ENCODE measurements at regions not wholly inside any gene's neighbourhood (a gene's known extent, or its start where the extent isn't known, plus 50 kb on each side); places are given as distances from the start of the nearest gene placed in this dataset.

DNA sequence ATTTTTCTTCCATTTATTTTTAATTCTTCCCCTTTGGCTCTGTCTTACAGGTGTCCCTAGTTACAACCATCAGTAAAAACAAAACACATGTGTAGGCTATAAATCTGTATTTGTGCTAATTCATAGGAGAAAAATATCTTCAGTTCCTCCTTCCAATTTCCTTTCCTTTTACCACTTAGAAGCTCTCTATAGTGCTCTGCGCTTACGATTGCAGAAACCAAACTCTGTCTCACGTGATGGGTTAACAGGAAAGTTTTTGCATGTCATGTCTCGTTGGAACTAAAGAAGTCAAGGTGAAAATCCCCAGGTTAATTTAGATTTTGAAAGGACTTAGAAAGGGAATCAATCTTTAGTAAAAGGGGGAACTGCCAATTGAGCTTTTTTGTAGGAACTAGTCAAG, 1390.5 kb upstream of the ZEB2 start:
- Histone ChIP-seq H3K27me3 (no peaks in the 10 kb centered on the region), H3K4me1 (replicated peaks in 1 of 2) (no peaks in the 10 kb centered on the region), H3K27ac (no peak overlapping the region), H3K4me3 (no peak overlapping the region), H3K36me3 (replicated peaks in 1 of 2) (no peaks in the 10 kb centered on the region), H3K9me3 (replicated peaks in 1 of 3) (no peaks in the 10 kb centered on the region)
- no peak for TF ChIP-seq POLR2A (IDR thresholded peaks at IDR 0.05)
- TF ChIP-seq, protein P1, sequence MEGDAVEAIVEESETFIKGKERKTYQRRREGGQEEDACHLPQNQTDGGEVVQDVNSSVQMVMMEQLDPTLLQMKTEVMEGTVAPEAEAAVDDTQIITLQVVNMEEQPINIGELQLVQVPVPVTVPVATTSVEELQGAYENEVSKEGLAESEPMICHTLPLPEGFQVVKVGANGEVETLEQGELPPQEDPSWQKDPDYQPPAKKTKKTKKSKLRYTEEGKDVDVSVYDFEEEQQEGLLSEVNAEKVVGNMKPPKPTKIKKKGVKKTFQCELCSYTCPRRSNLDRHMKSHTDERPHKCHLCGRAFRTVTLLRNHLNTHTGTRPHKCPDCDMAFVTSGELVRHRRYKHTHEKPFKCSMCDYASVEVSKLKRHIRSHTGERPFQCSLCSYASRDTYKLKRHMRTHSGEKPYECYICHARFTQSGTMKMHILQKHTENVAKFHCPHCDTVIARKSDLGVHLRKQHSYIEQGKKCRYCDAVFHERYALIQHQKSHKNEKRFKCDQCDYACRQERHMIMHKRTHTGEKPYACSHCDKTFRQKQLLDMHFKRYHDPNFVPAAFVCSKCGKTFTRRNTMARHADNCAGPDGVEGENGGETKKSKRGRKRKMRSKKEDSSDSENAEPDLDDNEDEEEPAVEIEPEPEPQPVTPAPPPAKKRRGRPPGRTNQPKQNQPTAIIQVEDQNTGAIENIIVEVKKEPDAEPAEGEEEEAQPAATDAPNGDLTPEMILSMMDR (IDR thresholded peaks at IDR 0.05) = no peak
- DNase-seq = no peak
- 71 to 79% (median 76%) methylated on average over 4 of the region's 4 CpGs for WGBS, 4 donors
- intact Hi-C loops (cut with DNase I) = no loop called here

DNA sequence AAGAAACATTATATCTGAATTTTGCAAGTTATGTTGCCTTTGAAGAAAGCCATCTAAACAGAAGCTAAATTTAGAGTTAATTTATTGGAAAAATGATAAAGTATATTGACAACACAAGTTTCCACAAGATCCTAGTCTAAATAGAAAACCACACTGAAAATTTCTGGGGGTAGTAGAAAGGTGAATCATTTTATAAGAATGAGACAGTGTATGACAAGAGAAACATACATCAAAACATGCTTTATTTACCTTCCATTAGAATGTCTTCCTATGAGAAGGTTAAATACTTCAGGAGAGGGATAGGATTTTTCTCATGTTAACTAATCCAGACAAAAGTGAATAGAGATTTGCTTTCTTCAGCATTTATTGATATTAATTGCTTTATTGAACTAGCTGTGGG, 1389.8 kb upstream of the ZEB2 start:
- Histone ChIP-seq H3K36me3 (replicated peaks in 1 of 2) (no peaks in the 10 kb centered on the region), H3K27ac (no peak overlapping the region), H3K27me3 (no peaks in the 10 kb centered on the region), H3K9me3 (replicated peaks in 1 of 3) (no peaks in the 10 kb centered on the region), H3K4me3 (no peak overlapping the region), H3K4me1 (replicated peaks in 1 of 2) (no peaks in the 10 kb centered on the region)
- TF ChIP-seq, protein P1 (IDR thresholded peaks at IDR 0.05) = no peak
- no peak for TF ChIP-seq POLR2A (IDR thresholded peaks at IDR 0.05)
- no peak for DNase-seq
- intact Hi-C loops (cut with DNase I) = no loop called here

DNA sequence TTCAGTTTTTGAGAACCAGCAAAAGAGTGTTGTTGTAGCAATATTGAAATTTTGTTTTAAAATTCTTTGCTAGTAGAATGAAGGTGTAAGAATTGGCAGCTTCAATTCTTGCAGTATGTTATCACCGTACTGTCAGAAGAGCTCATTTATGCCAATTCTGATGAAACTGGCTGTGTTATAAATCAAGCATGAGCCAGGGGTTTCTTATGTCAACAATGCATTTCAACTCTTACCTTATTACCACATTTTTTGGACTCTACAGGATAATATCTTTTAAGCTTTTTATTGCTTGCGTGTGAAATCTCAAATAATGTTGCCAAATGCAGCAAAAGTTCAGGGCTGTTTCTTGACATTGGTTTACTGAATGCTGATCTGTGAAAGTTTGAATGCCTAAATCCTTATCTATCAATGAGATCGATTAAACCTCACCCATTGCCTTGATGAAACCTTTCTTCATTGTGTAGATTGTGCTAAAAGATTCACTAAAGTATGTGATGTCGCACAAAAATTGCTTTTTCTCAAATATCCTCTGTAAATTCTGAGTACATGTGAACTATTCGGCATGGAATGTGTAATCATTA, 1389.3 kb upstream of the ZEB2 start:
- no peak for TF ChIP-seq POLR2A (IDR thresholded peaks at IDR 0.05)
- TF ChIP-seq, protein P1 (IDR thresholded peaks at IDR 0.05) = no peak
- intact Hi-C loops (cut with DNase I) = no loop called here
- no peak for DNase-seq
- Histone ChIP-seq H3K9me3 (replicated peaks in 1 of 3) (no peaks in the 10 kb centered on the region), H3K27ac (no peak overlapping the region), H3K27me3 (no peaks in the 10 kb centered on the region), H3K4me3 (no peak overlapping the region), H3K4me1 (replicated peaks in 1 of 2) (no peaks in the 10 kb centered on the region), H3K36me3 (replicated peaks in 1 of 2) (no peaks in the 10 kb centered on the region)
- WGBS, 4 donors = 71 to 76% (median 75%) methylated on average over 5 of the region's 5 CpGs

DNA sequence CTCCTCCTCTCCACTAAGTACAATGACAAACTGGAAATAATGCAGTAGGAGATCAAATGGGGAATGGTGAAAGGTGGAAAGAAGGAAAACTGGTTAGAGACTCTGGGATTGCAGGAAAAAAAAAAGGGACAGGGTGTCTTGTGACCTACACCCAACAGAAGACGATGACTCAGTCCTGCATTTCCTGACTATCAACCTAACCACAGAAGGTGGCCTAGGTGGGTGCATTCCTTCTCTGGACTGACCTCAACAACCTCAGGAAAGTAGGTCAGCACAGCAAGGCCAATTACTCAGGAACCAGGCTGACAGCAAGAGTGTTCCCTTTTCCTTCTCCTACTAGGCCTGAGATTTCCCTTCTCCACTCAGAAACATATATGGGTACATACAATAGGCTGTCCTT, 1386.4 kb upstream of the ZEB2 start:
- intact Hi-C loops (cut with DNase I) = no loop called here
- 64 to 100% (median 87%) methylated on average over 1 of the region's 1 CpG for WGBS, 4 donors
- TF ChIP-seq POLR2A (IDR thresholded peaks at IDR 0.05) = no peak

DNA sequence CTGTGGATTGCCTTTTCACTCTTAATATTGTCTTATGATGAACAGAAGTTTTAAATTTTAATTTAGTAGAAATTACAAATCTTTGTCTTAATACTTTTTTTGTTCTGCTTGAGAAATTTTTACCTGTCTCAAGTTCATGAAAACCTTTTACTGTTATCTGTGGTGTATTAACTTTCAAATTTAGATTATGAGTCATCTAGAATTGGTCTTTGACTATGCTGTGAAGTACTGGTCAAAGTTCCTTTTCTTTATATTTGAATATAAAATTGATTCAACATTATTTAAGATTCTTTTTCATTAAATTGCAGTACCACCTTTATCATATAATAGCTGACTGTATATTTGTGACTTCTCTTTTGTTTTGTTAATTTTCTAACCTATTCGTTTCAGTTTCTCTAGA, 1385.5 kb upstream of the ZEB2 start:
- Histone ChIP-seq H3K4me3 (no peak overlapping the region), H3K9me3 (replicated peaks in 1 of 3) (no peaks in the 10 kb centered on the region), H3K27me3 (no peaks in the 10 kb centered on the region), H3K4me1 (replicated peaks in 1 of 2) (no peaks in the 10 kb centered on the region), H3K36me3 (replicated peaks in 1 of 2) (no peaks in the 10 kb centered on the region), H3K27ac (no peak overlapping the region)
- no peak for DNase-seq
- intact Hi-C loops (cut with DNase I) = no loop called here
- TF ChIP-seq POLR2A (IDR thresholded peaks at IDR 0.05) = no peak
- TF ChIP-seq, protein P1 (IDR thresholded peaks at IDR 0.05) = no peak
- WGBS, 4 donors = 65 to 82% (median 77%) methylated on average over 1 of the region's 1 CpG

More for the DNA sequence above, 1386.4 kb upstream of the ZEB2 start:
- Histone ChIP-seq H3K36me3 (replicated peaks in 1 of 2) (no peaks in the 10 kb centered on the region), H3K9me3 (replicated peaks in 1 of 3) (no peaks in the 10 kb centered on the region), H3K4me1 (replicated peaks in 1 of 2) (no peaks in the 10 kb centered on the region), H3K27me3 (no peaks in the 10 kb centered on the region), H3K27ac (no peak overlapping the region), H3K4me3 (no peak overlapping the region)
- no peak for DNase-seq
